GM12873 (cell line): ENCODE measurements at regions not wholly inside any gene's neighbourhood (a gene's known extent, or its start where the extent isn't known, plus 50 kb on each side); places are given as distances from the start of the nearest gene placed in this dataset.

Experiments used
- CTCF ChIP-seq: IDR thresholded peaks from 2 replicates; pipeline ENCODE4 v1.5.1; 2012; ENCODE audit warnings: low read depth, mild to moderate bottlenecking, moderate library complexity, low read length, control low read depth; ENCODE audit not compliant: insufficient read depth; ENCODE audit errors: missing control alignments

- TF ChIP-seq CTCF: no peak
Observed at GRCh38 chr5:58294598-58295305, 165.1 kb downstream of the PLK2 start.

GRCh38 chr5:58286741-58287140, 173.1 kb downstream of the PLK2 start:
- TF ChIP-seq CTCF: no peak

GRCh38 chr5:58285900-58286299, 174.0 kb downstream of the PLK2 start:
- no peak for TF ChIP-seq CTCF

- TF ChIP-seq CTCF: no peak
Observed at GRCh38 chr5:58284886-58285285, 175.0 kb downstream of the PLK2 start.

- TF ChIP-seq CTCF: no peak
Observed at GRCh38 chr5:58281189-58281588, 178.7 kb downstream of the PLK2 start.

GRCh38 chr5:58279259-58279658, 180.6 kb downstream of the PLK2 start:
- no peak for TF ChIP-seq CTCF

GRCh38 chr5:58276431-58276830, 183.5 kb downstream of the PLK2 start:
- no peak for TF ChIP-seq CTCF
